ENCODE measurements at regions not wholly inside any gene's neighbourhood (a gene's known extent, or its start where the extent isn't known, plus 50 kb on each side); places are given as distances from the start of the nearest gene placed in this dataset.

DNA sequence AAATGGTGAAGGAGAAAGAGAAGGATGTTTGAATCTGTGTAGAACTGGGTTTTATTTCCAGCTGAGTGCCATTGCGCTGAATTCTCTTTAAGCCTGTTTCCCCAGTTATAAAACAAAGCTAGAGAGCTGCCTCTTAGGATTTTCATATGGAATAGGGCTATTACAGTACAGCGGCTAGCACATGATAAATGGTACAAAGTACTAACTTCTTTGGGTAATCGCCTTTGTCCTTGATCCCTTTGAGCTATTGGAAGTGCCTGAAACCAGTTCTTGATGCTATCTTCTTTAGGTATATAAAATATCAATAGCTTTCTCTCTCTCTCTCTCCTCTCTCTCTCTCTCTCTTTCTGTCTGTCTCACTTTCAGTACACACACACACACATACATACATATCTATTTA lies 71.3 kb downstream of the SOX11 start:
- H4K91ac ChIP-seq (ENCODE audit: insufficient read length, low read depth, low read length), result no peak overlapping the region
- no peak overlapping the region for H4K8ac ChIP-seq (replicated peaks; ENCODE audit: insufficient read length, low read depth, low read length)
- H2AK5ac ChIP-seq (ENCODE audit: insufficient read length, low read length), result no peak overlapping the region
- no peaks in the 10 kb centered on the region for H3K79me1 ChIP-seq (ENCODE audit: insufficient read depth, low read depth, low read length, poor library complexity, severe bottlenecking)
- H3K23me2 ChIP-seq (ENCODE audit: insufficient read length, low read depth, low read length, poor library complexity, severe bottlenecking), result no peaks in the 10 kb centered on the region
- H3K4me1 ChIP-seq (ENCODE audit: insufficient read depth, low read length), result no peaks in the 10 kb centered on the region; the same call in 1 of the 2 replicates
- Mint-ChIP-seq H3K36me3 (ENCODE audit: insufficient read depth in 1 of 3, low read depth in 3 of 3) (peaks cover 0 to 3% (median 0%) of the 10 kb centered on the region in 3 experiments; a peak in 1 of 7 replicates), H3K27me3 (ENCODE audit: low read depth) (no peaks in the 10 kb centered on the region), H3K9me3 (no peaks in the 10 kb centered on the region), H3K4me1 (peaks cover under 1 to 3% of the 10 kb centered on the region in 2 experiments; a peak in 3 of 4 replicates), H3K4me3 (no peak overlapping the region), H3K27ac (no peak overlapping the region)
- no peak overlapping the region for H2AFZ ChIP-seq (ENCODE audit: low read length)
- no peak overlapping the region for H3K18ac ChIP-seq (ENCODE audit: insufficient read length, low read depth, low read length)
- H3K56ac ChIP-seq (ENCODE audit: insufficient read length, low read depth, low read length), result no peak overlapping the region
- H3T11ph ChIP-seq (ENCODE audit: low read length), result no peak overlapping the region
- no peak overlapping the region for H3K4ac ChIP-seq (ENCODE audit: low read depth, low read length)
- H2BK120ac ChIP-seq (ENCODE audit: low read depth, low read length, poor library complexity, severe bottlenecking), result no peak overlapping the region
- no peak overlapping the region for H3K14ac ChIP-seq (ENCODE audit: insufficient read depth, low read length)
- no peak overlapping the region for H2BK12ac ChIP-seq (ENCODE audit: insufficient read length, low read depth, low read length)
- H3K27ac ChIP-seq (ENCODE audit: insufficient read length, low read depth, low read length), result no peak overlapping the region
- H2BK5ac ChIP-seq (ENCODE audit: insufficient read length, low read length), result no peak overlapping the region
- no peaks in the 10 kb centered on the region for H3K9me3 ChIP-seq (ENCODE audit: control insufficient read depth, low read depth, low read length)
- no peak overlapping the region for H4K5ac ChIP-seq (ENCODE audit: insufficient read length, low read depth, low read length)
- H3K4me2 ChIP-seq (ENCODE audit: insufficient read depth, insufficient read length, low read length), result no peak overlapping the region
- H3K79me2 ChIP-seq (ENCODE audit: insufficient read depth, low read length), result no peaks in the 10 kb centered on the region
- no peak overlapping the region for H3K9ac ChIP-seq (ENCODE audit: extremely low read depth, insufficient read length, low read length)
- no peaks in the 10 kb centered on the region for H3K27me3 ChIP-seq (ENCODE audit: insufficient read depth, low read length)
- no peak overlapping the region for H2BK20ac ChIP-seq (ENCODE audit: low read depth, low read length, poor library complexity, severe bottlenecking)
- H2BK15ac ChIP-seq (ENCODE audit: low read depth, low read length), result no peak overlapping the region
- H4K20me1 ChIP-seq (ENCODE audit: control insufficient read depth, insufficient read depth, insufficient read length), result no peaks in the 10 kb centered on the region
- WGBS (ENCODE audit: extremely low coverage, insufficient read length, low lambda C conversion rate), result no CpG with 5 or more reads among the region's 3 CpGs
- TF ChIP-seq, protein P1, sequence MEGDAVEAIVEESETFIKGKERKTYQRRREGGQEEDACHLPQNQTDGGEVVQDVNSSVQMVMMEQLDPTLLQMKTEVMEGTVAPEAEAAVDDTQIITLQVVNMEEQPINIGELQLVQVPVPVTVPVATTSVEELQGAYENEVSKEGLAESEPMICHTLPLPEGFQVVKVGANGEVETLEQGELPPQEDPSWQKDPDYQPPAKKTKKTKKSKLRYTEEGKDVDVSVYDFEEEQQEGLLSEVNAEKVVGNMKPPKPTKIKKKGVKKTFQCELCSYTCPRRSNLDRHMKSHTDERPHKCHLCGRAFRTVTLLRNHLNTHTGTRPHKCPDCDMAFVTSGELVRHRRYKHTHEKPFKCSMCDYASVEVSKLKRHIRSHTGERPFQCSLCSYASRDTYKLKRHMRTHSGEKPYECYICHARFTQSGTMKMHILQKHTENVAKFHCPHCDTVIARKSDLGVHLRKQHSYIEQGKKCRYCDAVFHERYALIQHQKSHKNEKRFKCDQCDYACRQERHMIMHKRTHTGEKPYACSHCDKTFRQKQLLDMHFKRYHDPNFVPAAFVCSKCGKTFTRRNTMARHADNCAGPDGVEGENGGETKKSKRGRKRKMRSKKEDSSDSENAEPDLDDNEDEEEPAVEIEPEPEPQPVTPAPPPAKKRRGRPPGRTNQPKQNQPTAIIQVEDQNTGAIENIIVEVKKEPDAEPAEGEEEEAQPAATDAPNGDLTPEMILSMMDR (conservative IDR thresholded peaks at IDR 0.05), result no peak
- DNase-seq, result no peak
- H3K23ac ChIP-seq (ENCODE audit: insufficient read length, low read depth, low read length), result no peak overlapping the region

Data from H9 (cell line).